B cell (primary cell): ENCODE measurements at regions not wholly inside any gene's neighbourhood (a gene's known extent, or its start where the extent isn't known, plus 50 kb on each side); places are given as distances from the start of the nearest gene placed in this dataset.

Experiments used
- ATAC-seq: fragments of 200-7000 bp; cut with Tn5 transposase; one replicate; pipeline ENCODE4 v1.10.0; 2021; ENCODE audit warnings: low read depth, mild to moderate bottlenecking, moderate number of reproducible peaks, moderate library complexity
- CTCF ChIA-PET: fragments of 350-600 bp; sonication (Branson Sonifier 250); formaldehyde crosslinking; loops from one replicate; lab custom pipeline; 2021; ENCODE audit warnings: antibody characterized with exemption, inconsistent platforms; lab: Charles Lee
- POLR2A ChIA-PET: fragments of 350-600 bp; sonication (Branson Sonifier 250); formaldehyde crosslinking; loops from one replicate; lab custom pipeline; 2021; ENCODE audit warnings: antibody characterized with exemption; lab: Charles Lee
- DNase-seq: peaks from one replicate; pipeline ENCODE4 v3.0.0; 2013
- H2AFZ ChIP-seq: 2 replicates; pipeline ENCODE4 v1.6.1; 2012; ENCODE audit warnings: mild to moderate bottlenecking, low read depth, low read length; ENCODE audit not compliant: insufficient read depth, poor library complexity, severe bottlenecking
- H3K27ac ChIP-seq, 2 donors: 1 replicate in 1 of 2; 2 replicates in 1 of 2; pipeline ENCODE4 v1.5.1; 2012 to 2013; ENCODE audit warnings: low read length in 2 of 2, mild to moderate bottlenecking in 2 of 2, moderate library complexity in 1 of 2
- H3K27me3 ChIP-seq, 4 experiments: fragments of 200-600 bp in 1 of 4; sonication (generic) in 1 of 4; replicated peaks in 1 of 4; 1 replicate in 2 of 4; 2 replicates in 2 of 4; pipeline versions ENCODE4 v1.6.1 to v1.7.0; 2013 to 2016; ENCODE audit warnings: low read length in 3 of 4, mild to moderate bottlenecking in 2 of 4, mixed read lengths in 1 of 4, moderate library complexity in 1 of 4; ENCODE audit not compliant: insufficient read depth in 4 of 4, control insufficient read depth in 3 of 4; ENCODE audit errors: control extremely low read depth in 1 of 4
- H3K36me3 ChIP-seq, 2 experiments: replicated peaks in 1 of 2; 1 replicate in 1 of 2; 2 replicates in 1 of 2; pipeline versions ENCODE4 v1.6.1 to v1.7.1; 2013; ENCODE audit warnings: low read length in 1 of 2; ENCODE audit not compliant: insufficient read depth in 2 of 2, control insufficient read depth in 1 of 2; ENCODE audit errors: control extremely low read depth in 1 of 2, extremely low read depth in 1 of 2
- H3K4me1 ChIP-seq, 2 donors: fragments of 200-600 bp in 1 of 2; sonication (generic) in 1 of 2; 1 replicate in 1 of 2; 2 replicates in 1 of 2; pipeline versions ENCODE4 v1.5.1 to v1.6.1; 2013 to 2017; ENCODE audit warnings: low read length in 2 of 2; ENCODE audit not compliant: control insufficient read depth in 2 of 2, insufficient read depth in 2 of 2
- H3K4me2 ChIP-seq: replicated peaks from 2 replicates; pipeline ENCODE3; 2012; ENCODE audit warnings: mild to moderate bottlenecking, low read depth, low read length; ENCODE audit not compliant: poor library complexity, severe bottlenecking
- H3K4me3 ChIP-seq, 5 experiments: fragments of 200-600 bp in 1 of 5; sonication (generic) in 1 of 5; 1 replicate in 3 of 5; 2 replicates in 2 of 5; pipeline versions ENCODE4 v1.5.1 to v1.7.0; 2011 to 2016; ENCODE audit warnings: low read length in 4 of 5, mild to moderate bottlenecking in 4 of 5, low read depth in 2 of 5, control low read depth in 1 of 5, moderate library complexity in 1 of 5; ENCODE audit not compliant: insufficient read depth in 1 of 5; ENCODE audit errors: control extremely low read depth in 1 of 5, extremely low read depth in 1 of 5
- H3K79me2 ChIP-seq: fragments of 200-600 bp; sonication (generic); one replicate; pipeline ENCODE4 v1.6.0; 2016; ENCODE audit warnings: low read length; ENCODE audit not compliant: control insufficient read depth, insufficient read depth
- H3K9ac ChIP-seq: fragments of 200-600 bp; sonication (generic); 2 replicates; pipeline ENCODE4 v1.6.1; 2017; ENCODE audit warnings: mild to moderate bottlenecking, low read length, moderate library complexity
- H3K9me3 ChIP-seq, 3 donors: one replicate each; pipeline versions ENCODE4 v1.6.1 to v1.7.1; 2013; ENCODE audit warnings: low read length in 2 of 3; ENCODE audit not compliant: control insufficient read depth in 2 of 3, insufficient read depth in 1 of 3; ENCODE audit errors: control extremely low read depth in 1 of 3
- H4K20me1 ChIP-seq: 2 replicates; pipeline ENCODE4 v1.6.0; 2012; ENCODE audit warnings: mild to moderate bottlenecking, low read length; ENCODE audit not compliant: insufficient read depth, control insufficient read depth, poor library complexity, severe bottlenecking
- H3K27ac Mint-ChIP-seq: one replicate; pipeline ENCODE4 v1.8.0; 2021; ENCODE audit warnings: mixed read lengths
- H3K27me3 Mint-ChIP-seq: one replicate; pipeline ENCODE4 v1.8.0; 2021; ENCODE audit warnings: mixed read lengths
- H3K4me1 Mint-ChIP-seq: one replicate; pipeline ENCODE4 v1.8.0; 2021; ENCODE audit warnings: mixed read lengths
- H3K4me3 Mint-ChIP-seq: one replicate; pipeline ENCODE4 v1.8.0; 2021; ENCODE audit warnings: mixed read lengths
- H3K9me3 Mint-ChIP-seq: one replicate; pipeline ENCODE4 v1.8.0; 2022; ENCODE audit warnings: mixed read lengths; ENCODE audit not compliant: insufficient read depth
- CTCF ChIP-seq: fragments of 200-600 bp; IDR thresholded peaks from one replicate; pipeline ENCODE4 v1.8.0; 2022; ENCODE audit warnings: antibody characterized with exemption, mild to moderate bottlenecking
- EZH2 ChIP-seq: IDR thresholded peaks from 2 replicates; pipeline ENCODE4 v1.6.1; 2012; ENCODE audit warnings: borderline replicate concordance, low read depth, mild to moderate bottlenecking, moderate library complexity, low read length; ENCODE audit not compliant: insufficient read depth, poor library complexity, severe bottlenecking
- intact Hi-C: fragments of 100-400 bp; cut with micrococcal nuclease; formaldehyde crosslinking; loops from one replicate; pipeline ENCODE4 v1.10.0; 2022

- H2AFZ ChIP-seq: no peak overlapping the region
- POLR2A ChIA-PET: no interaction called here
- H3K4me3 ChIP-seq: no peak overlapping the region
These were observed 1051.3 kb upstream of the NRXN1 start for GRCh38 chr2:52083214-52083613.

GRCh38 chr2:52082646-52083045 is 1050.7 kb upstream of the NRXN1 start:
- no peaks in the 10 kb centered on the region for H4K20me1 ChIP-seq
- Mint-ChIP-seq H3K27me3 (no peaks in the 10 kb centered on the region), H3K9me3 (no peaks in the 10 kb centered on the region), H3K4me1 (peaks cover 2% of the 10 kb centered on the region), H3K4me3 (no peak overlapping the region), H3K27ac (no peak overlapping the region)
- no peaks in the 10 kb centered on the region for H3K4me1 ChIP-seq
- no peak for ATAC-seq
- no peak overlapping the region for H2AFZ ChIP-seq
- H3K9ac ChIP-seq: no peak overlapping the region
- H3K36me3 ChIP-seq: no peaks in the 10 kb centered on the region
- no peaks in the 10 kb centered on the region for H3K27me3 ChIP-seq
- no peaks in the 10 kb centered on the region for H3K79me2 ChIP-seq
- ChIA-PET CTCF (no interaction called here), POLR2A (no interaction called here)
- DNase-seq: no peak
- H3K4me2 ChIP-seq: no peak overlapping the region
- TF ChIP-seq EZH2 (no peak), CTCF (no peak)
- peaks cover 0 to 1% (median 0%) of the 10 kb centered on the region in 3 donors for H3K9me3 ChIP-seq
- intact Hi-C loops: no loop called here
- no peak overlapping the region for H3K4me3 ChIP-seq
- no peak overlapping the region for H3K27ac ChIP-seq

More at GRCh38 chr2:52083214-52083613, 1051.3 kb upstream of the NRXN1 start:
- no peak for ATAC-seq
- no peak for DNase-seq
- Mint-ChIP-seq H3K9me3 (no peaks in the 10 kb centered on the region), H3K4me1 (peaks cover 2% of the 10 kb centered on the region), H3K4me3 (no peak overlapping the region), H3K27ac (no peak overlapping the region), H3K27me3 (no peaks in the 10 kb centered on the region)
- H3K36me3 ChIP-seq: no peaks in the 10 kb centered on the region
- CTCF ChIA-PET: no interaction called here
- H4K20me1 ChIP-seq: no peaks in the 10 kb centered on the region
- no peaks in the 10 kb centered on the region for H3K27me3 ChIP-seq
- no peak overlapping the region for H3K4me2 ChIP-seq
- TF ChIP-seq CTCF (no peak), EZH2 (no peak)
- intact Hi-C loops: no loop called here
- no peak overlapping the region for H3K9ac ChIP-seq
- peaks cover 0 to 1% (median 0%) of the 10 kb centered on the region in 3 donors for H3K9me3 ChIP-seq
- H3K79me2 ChIP-seq: no peaks in the 10 kb centered on the region
- no peaks in the 10 kb centered on the region for H3K4me1 ChIP-seq
- no peak overlapping the region for H3K27ac ChIP-seq
